ENCODE measurements at regions not wholly inside any gene's neighbourhood (a gene's known extent, or its start where the extent isn't known, plus 50 kb on each side); places are given as distances from the start of the nearest gene placed in this dataset.

GRCh38 chr2:80987466-80987865 is 682.9 kb upstream of the LRRTM1 start:
- TF ChIP-seq, protein P1, sequence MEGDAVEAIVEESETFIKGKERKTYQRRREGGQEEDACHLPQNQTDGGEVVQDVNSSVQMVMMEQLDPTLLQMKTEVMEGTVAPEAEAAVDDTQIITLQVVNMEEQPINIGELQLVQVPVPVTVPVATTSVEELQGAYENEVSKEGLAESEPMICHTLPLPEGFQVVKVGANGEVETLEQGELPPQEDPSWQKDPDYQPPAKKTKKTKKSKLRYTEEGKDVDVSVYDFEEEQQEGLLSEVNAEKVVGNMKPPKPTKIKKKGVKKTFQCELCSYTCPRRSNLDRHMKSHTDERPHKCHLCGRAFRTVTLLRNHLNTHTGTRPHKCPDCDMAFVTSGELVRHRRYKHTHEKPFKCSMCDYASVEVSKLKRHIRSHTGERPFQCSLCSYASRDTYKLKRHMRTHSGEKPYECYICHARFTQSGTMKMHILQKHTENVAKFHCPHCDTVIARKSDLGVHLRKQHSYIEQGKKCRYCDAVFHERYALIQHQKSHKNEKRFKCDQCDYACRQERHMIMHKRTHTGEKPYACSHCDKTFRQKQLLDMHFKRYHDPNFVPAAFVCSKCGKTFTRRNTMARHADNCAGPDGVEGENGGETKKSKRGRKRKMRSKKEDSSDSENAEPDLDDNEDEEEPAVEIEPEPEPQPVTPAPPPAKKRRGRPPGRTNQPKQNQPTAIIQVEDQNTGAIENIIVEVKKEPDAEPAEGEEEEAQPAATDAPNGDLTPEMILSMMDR (IDR thresholded peaks at IDR 0.05): no peak
- no peak for TF ChIP-seq POLR2A (IDR thresholded peaks at IDR 0.05)

Measured in heart left ventricle (tissue), 13 donors.